ENCODE measurements at regions not wholly inside any gene's neighbourhood (a gene's known extent, or its start where the extent isn't known, plus 50 kb on each side); places are given as distances from the start of the nearest gene placed in this dataset.

- no peak for DNase-seq (ENCODE audit: low read depth in 2 of 3, low spot score in 2 of 3)
Observed at GRCh38 chr15:93570527-93570926, 481.5 kb upstream of the RGMA start.

GRCh38 chr15:93566762-93567161 lies 477.8 kb upstream of the RGMA start:
- no peak for DNase-seq (ENCODE audit: low read depth in 2 of 3, low spot score in 2 of 3)

- DNase-seq (ENCODE audit: low read depth in 2 of 3, low spot score in 2 of 3), result no peak
Observed at GRCh38 chr15:93565201-93565600, 476.2 kb upstream of the RGMA start.

- no peak for DNase-seq (ENCODE audit: low read depth in 2 of 3, low spot score in 2 of 3)
Observed at GRCh38 chr15:93563218-93563617, 474.2 kb upstream of the RGMA start.

- DNase-seq (ENCODE audit: low read depth in 2 of 3, low spot score in 2 of 3), result no peak
Observed at GRCh38 chr15:93562395-93563123, 473.5 kb upstream of the RGMA start.

GRCh38 chr15:93557696-93558095 lies 468.7 kb upstream of the RGMA start:
- no peak for DNase-seq (ENCODE audit: low read depth in 2 of 3, low spot score in 2 of 3)

- no peak for DNase-seq (ENCODE audit: low read depth in 2 of 3, low spot score in 2 of 3)
Observed at GRCh38 chr15:93553167-93553935, 464.3 kb upstream of the RGMA start.

GRCh38 chr15:93543093-93543492 lies 454.1 kb upstream of the RGMA start:
- DNase-seq (ENCODE audit: low read depth in 2 of 3, low spot score in 2 of 3), result no peak

- DNase-seq (ENCODE audit: low read depth in 2 of 3, low spot score in 2 of 3), result no peak
Observed at GRCh38 chr15:93527374-93528050, 438.5 kb upstream of the RGMA start.

- no peak for DNase-seq (ENCODE audit: low read depth in 2 of 3, low spot score in 2 of 3)
Observed at GRCh38 chr15:93524432-93524831, 435.4 kb upstream of the RGMA start.

GRCh38 chr15:93523481-93523880 lies 434.5 kb upstream of the RGMA start:
- DNase-seq (ENCODE audit: low read depth in 2 of 3, low spot score in 2 of 3), result no peak

GRCh38 chr15:93520206-93520605 lies 431.2 kb upstream of the RGMA start:
- no peak for DNase-seq (ENCODE audit: low read depth in 2 of 3, low spot score in 2 of 3)

GRCh38 chr15:93519599-93519998 lies 430.6 kb upstream of the RGMA start:
- DNase-seq (ENCODE audit: low read depth in 2 of 3, low spot score in 2 of 3), result no peak

- DNase-seq (ENCODE audit: low read depth in 2 of 3, low spot score in 2 of 3), result no peak
Observed at GRCh38 chr15:93517176-93517575, 428.2 kb upstream of the RGMA start.

- no peak for DNase-seq (ENCODE audit: low read depth in 2 of 3, low spot score in 2 of 3)
Observed at GRCh38 chr15:93515256-93516051, 426.4 kb upstream of the RGMA start.

- no peak for DNase-seq (ENCODE audit: low read depth in 2 of 3, low spot score in 2 of 3)
Observed at GRCh38 chr15:93506646-93507045, 417.6 kb upstream of the RGMA start.

- DNase-seq (ENCODE audit: low read depth in 2 of 3, low spot score in 2 of 3), result no peak
Observed at GRCh38 chr15:93505506-93505905, 416.5 kb upstream of the RGMA start.

- DNase-seq (ENCODE audit: low read depth in 2 of 3, low spot score in 2 of 3), result no peak
Observed at GRCh38 chr15:93501946-93502345, 412.9 kb upstream of the RGMA start.

GRCh38 chr15:93500155-93500554 lies 411.1 kb upstream of the RGMA start:
- no peak for DNase-seq (ENCODE audit: low read depth in 2 of 3, low spot score in 2 of 3)

- no peak for DNase-seq (ENCODE audit: low read depth in 2 of 3, low spot score in 2 of 3)
Observed at GRCh38 chr15:93497291-93497690, 408.3 kb upstream of the RGMA start.

GRCh38 chr15:93496888-93497287 lies 407.9 kb upstream of the RGMA start:
- DNase-seq (ENCODE audit: low read depth in 2 of 3, low spot score in 2 of 3), result no peak
